Effector memory CD8-positive, alpha-beta T cell (primary cell): ENCODE measurements at regions not wholly inside any gene's neighbourhood (a gene's known extent, or its start where the extent isn't known, plus 50 kb on each side); places are given as distances from the start of the nearest gene placed in this dataset.

ENCODE experiments used
- ATAC-seq: fragments of 150-1000 bp; cut with Tn5 transposase; replicated peaks from 2 replicates; pipeline ENCODE4 v1.10.0; 2021; ENCODE audit warnings: mild to moderate bottlenecking, moderate library complexity
- DNase-seq, 3 experiments: peaks; one replicate each; pipeline ENCODE4 v3.0.0; 2021
- H3K27ac Mint-ChIP-seq, 2 donors: one replicate each; pipeline ENCODE4 v1.8.0; 2022; ENCODE audit warnings: mild to moderate bottlenecking in 2 of 2, mixed read lengths in 2 of 2, moderate library complexity in 2 of 2
- H3K27me3 Mint-ChIP-seq, 2 donors: one replicate each; pipeline ENCODE4 v1.8.0; 2022; ENCODE audit warnings: mixed read lengths in 2 of 2
- H3K36me3 Mint-ChIP-seq: one replicate; pipeline ENCODE4 v1.8.0; 2022; ENCODE audit warnings: mild to moderate bottlenecking, moderate library complexity, mixed read lengths; ENCODE audit not compliant: insufficient read depth
- H3K4me1 Mint-ChIP-seq, 2 donors: one replicate each; pipeline ENCODE4 v1.8.0; 2022; ENCODE audit warnings: low read depth in 2 of 2, mixed read lengths in 2 of 2
- H3K4me3 Mint-ChIP-seq, 2 donors: one replicate each; pipeline ENCODE4 v1.8.0; 2022; ENCODE audit warnings: mild to moderate bottlenecking in 2 of 2, mixed read lengths in 2 of 2, moderate library complexity in 2 of 2
- H3K9me3 Mint-ChIP-seq, 2 donors: one replicate each; pipeline ENCODE4 v1.8.0; 2022; ENCODE audit warnings: mixed read lengths in 2 of 2

DNA sequence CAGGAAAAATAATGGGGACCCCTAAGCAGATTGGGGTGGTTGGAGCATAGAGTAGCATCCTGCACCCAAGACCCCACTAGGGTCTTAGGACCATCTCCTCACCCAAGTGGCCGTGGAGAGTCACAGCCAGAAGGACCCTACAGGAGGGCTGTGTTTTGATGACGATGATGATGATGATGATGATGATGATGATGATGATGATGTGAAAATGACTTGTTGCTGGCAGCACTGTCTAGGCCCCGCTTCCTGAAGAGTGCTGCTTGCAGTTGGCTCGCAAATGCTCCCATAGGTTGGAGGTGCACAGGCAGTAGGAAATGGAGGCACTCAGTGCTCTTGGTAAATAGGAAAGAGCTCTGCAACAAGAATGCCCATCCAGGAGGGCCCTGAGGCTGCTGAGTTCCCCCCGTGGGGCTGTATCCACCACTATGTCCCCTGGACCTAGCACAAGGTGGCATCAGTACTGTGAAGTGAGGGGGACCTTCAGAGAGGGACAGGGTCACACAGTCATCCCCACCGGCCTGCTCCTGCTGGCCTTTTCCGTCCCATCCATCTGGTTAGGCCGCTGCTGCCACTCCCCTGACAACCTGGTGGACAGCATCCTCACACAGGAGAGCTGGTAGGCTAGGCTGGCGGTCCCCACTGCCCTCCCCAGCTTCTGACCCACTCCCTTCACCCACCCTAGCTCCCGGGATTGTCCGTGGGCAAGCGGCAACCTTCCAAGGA, 139.6 kb downstream of the FOXD2 start:
- Mint-ChIP-seq H3K27me3 (peaks cover 47 to 81% of the 10 kb centered on the region in 2 donors), H3K36me3 (no peaks in the 10 kb centered on the region), H3K27ac (no peak overlapping the region), H3K4me3 (no peak overlapping the region), H3K4me1 (no peaks in the 10 kb centered on the region), H3K9me3 (no peaks in the 10 kb centered on the region)
- ATAC-seq (no peak), DNase-seq (no peak)

DNA sequence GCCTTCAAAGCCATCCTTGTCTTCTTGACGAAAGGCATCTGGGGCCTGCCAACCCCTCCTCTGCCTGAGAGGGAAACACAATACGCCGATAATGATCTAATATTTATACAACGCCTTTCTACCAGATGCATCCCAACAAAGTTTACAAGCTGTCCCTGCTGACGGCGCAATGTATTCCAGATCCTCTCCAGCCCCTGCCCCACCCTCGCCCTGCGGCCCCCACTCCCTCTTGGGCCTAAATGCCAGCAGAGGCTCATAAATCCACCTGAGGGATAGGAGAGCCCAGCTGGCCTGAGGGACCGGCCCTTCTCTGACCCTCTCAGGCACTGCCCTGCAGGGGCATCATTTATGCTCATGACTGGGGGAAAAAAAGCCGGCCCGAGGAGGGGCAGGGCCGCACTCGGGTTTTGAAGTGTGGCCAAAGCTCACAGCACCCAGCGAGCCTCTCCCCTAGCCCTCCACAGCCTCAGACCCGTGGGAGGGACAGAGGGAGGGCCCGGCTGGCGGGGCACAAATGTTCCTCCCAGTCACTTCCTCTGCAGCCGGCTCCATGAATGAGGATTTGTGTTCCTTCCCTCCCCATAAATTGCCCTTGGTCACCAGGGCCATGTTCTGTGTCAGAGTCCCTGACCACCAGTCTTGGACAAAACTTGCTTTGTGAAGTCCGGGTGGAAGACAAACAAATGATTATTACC, 140.3 kb downstream of the FOXD2 start:
- H3K4me3 Mint-ChIP-seq: no peak overlapping the region
- no peaks in the 10 kb centered on the region for H3K36me3 Mint-ChIP-seq
- no peaks in the 10 kb centered on the region for H3K4me1 Mint-ChIP-seq
- no peak overlapping the region for H3K27ac Mint-ChIP-seq
- DNase-seq (no peak), ATAC-seq (no peak)
- peaks cover 47 to 86% of the 10 kb centered on the region in 2 donors for H3K27me3 Mint-ChIP-seq
- H3K9me3 Mint-ChIP-seq: no peaks in the 10 kb centered on the region

DNA sequence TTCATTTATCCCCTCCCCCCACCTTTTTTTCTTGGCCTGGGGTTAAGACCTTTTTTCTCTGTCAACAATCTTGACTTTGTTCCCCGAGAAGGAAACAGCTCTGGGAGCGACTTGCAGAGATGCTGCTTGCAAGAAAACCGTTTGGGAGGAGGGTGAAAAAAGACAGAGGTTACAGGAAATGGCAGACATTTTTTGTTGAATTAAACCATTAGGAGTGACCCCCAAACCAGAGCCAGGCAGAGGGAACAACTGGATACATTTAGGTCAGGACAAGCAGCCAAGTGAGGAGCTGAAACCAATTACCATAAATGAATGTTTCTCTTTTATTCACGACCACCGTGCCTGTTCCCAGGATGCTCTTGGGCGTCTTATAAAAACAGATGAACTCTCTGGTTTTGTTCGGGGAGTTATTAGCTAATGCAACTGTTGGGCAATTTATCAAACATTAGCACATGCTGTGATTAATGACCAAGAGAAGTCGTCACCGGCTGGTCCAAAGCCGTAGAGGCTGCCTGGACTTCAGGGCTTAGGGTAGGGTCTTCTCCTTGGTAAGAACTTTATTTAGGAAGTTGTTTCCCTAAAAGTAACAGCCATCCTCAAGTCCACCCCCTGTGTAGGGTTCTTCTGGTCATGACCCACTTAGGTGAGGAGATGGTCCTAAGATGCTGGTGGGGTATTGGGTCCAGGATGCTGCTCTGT, 141.0 kb downstream of the FOXD2 start:
- Mint-ChIP-seq H3K9me3 (no peaks in the 10 kb centered on the region), H3K27me3 (peaks cover 42 to 86% of the 10 kb centered on the region in 2 donors), H3K36me3 (no peaks in the 10 kb centered on the region), H3K4me1 (no peaks in the 10 kb centered on the region), H3K4me3 (no peak overlapping the region), H3K27ac (no peak overlapping the region)
- DNase-seq (no peak), ATAC-seq (no peak)

DNA sequence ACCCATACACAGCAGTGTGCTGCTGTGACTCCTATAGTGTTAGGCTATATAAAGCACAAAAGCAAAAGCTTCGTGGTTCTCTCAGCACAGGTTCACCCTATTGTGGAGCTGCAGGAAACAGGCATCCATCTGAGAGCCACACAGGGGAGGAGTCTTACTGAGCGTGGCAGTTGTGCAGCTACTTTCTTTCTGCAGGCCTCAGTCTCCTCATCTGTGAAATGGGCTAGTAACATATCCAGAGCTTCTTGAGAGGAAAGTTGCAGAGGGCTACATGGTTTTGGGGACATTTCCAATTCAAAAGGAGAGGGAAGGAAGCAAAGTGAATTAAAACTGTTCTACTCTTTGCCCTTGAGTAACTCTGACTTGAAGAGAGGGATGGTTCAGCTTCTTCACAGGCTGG, 142.0 kb downstream of the FOXD2 start:
- Mint-ChIP-seq H3K27ac (no peak overlapping the region), H3K4me1 (no peaks in the 10 kb centered on the region), H3K36me3 (no peaks in the 10 kb centered on the region), H3K27me3 (peaks cover 40 to 81% of the 10 kb centered on the region in 2 donors), H3K9me3 (no peaks in the 10 kb centered on the region), H3K4me3 (no peak overlapping the region)
- DNase-seq (no peak), ATAC-seq (no peak)

DNA sequence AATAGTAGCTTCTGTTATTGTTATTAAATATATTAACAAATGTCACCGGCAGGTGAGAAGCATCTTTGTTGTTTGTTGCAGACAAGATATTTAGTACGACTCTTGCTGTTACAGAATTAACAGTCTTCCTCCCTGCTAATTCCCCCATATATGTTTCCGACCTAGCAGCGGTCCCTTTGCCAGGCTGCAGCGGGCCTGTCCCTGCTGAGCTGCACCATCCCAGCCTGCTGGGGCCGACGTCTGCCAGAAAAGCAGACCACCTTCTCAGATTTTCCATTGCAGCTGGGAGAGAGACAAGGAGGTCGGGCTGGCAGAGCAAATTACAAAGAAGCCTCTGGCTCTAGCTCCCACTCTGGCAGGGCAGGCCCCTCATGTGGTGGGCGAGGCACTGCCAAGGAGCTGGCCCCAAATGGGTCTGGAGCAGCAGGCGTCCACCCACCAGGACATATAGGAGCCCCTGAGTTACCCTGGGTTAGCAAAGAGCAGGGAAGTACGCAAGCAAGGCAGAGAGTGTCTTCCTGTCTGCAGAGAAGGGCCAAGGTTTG, 142.7 kb downstream of the FOXD2 start:
- Mint-ChIP-seq H3K27me3 (peaks cover 40 to 81% of the 10 kb centered on the region in 2 donors), H3K9me3 (no peaks in the 10 kb centered on the region), H3K4me1 (no peaks in the 10 kb centered on the region), H3K27ac (no peak overlapping the region), H3K36me3 (no peaks in the 10 kb centered on the region), H3K4me3 (no peak overlapping the region)
- ATAC-seq (no peak), DNase-seq (no peak)

DNA sequence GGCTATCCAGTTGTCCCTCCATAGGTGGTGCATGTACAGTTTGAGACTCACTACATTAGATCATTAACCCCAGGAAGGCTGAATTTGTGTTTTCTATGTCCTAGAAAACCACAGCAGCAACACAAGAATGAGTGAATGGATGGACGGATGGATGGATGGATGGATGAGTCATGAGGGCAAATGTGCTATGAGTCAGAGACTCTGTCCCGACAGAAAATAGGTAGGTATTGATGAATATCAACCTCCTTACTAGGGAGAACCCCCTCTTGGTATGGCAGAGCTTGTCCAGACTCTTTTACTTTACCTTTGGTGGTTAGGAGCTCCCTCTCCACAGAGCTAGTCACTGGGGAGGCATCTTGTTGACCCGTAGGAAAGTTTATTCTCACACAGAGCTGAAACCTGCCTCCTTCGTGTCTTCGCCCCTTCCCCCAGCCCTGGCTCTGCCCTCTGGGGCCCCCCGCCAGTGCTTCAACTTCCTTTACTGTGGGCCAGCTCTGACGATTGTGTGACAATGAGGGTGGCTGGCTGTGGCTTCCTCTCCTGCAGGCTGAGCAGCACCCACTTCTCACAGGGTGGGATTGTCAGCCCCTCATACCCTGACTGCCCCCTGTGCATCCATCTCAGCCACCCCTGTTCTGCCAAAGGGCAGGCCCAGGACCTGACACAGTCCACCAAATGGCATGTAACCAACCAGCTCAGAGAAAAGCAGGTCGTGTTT, 145.2 kb downstream of the FOXD2 start:
- no peak overlapping the region for H3K4me3 Mint-ChIP-seq
- no peak for DNase-seq
- H3K27ac Mint-ChIP-seq: no peak overlapping the region
- ATAC-seq: no peak
- H3K4me1 Mint-ChIP-seq: no peaks in the 10 kb centered on the region
- no peaks in the 10 kb centered on the region for H3K36me3 Mint-ChIP-seq
- H3K9me3 Mint-ChIP-seq: no peaks in the 10 kb centered on the region
- H3K27me3 Mint-ChIP-seq: peaks cover 29 to 66% of the 10 kb centered on the region in 2 donors

DNA sequence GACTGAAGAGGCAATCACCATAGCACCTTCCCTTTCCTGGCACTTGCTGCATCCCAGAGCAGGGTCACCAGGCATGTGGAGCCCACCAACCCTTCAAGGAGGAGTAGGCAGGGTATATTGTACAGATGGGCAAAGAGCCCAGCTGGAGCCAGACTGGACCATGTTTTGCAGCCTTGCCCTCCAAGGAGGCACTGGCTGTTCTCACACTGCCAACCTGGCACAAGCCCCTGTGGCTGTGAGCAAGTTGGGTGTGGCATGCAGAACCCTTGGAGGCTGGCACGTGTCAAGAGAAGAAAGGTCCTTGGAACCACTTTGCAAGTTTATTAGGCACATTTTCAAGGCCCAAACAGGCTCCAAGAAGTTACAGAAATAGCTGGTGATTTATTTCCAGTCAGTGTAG, 146.4 kb downstream of the FOXD2 start:
- no peak for DNase-seq
- no peak for ATAC-seq
- Mint-ChIP-seq H3K36me3 (no peaks in the 10 kb centered on the region), H3K27ac (no peak overlapping the region), H3K27me3 (peaks cover 29 to 59% of the 10 kb centered on the region in 2 donors), H3K4me1 (no peaks in the 10 kb centered on the region), H3K9me3 (no peaks in the 10 kb centered on the region), H3K4me3 (no peak overlapping the region)

DNA sequence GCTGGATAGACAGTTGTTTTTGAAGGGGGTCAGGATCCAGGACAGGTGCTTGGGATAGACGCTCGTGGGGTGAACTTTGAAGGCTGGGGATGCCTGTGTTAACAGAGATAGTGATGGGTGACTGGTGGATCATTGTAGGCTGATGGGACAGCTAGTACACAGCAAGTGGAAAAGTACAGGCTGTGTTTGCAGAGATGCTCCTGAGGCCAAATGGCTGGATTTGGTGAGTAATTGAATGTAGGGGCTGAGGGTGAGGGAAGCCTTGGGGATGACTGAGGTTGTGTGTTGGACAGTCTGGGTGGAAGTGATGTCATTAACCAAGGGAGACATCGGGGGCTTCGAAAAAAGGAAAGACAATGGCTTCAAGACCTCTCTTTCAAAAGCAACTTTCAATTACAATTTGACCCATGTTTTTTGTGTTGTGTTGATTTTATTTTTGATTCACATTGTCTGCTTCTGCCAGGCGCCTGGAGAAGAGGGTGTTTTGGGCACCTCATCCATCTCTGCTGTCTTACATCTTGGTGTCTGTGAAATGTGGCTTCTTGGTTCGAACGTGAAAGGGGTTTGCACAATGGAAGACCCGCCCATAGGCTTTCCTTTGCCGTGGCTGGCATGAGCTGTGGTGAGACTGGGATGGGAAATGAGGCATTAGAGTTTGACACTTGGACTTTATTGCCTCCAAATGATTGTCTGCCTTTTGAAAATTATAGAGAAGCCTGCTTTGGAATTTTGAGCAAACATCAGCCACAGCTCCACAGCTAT, 147.5 kb downstream of the FOXD2 start:
- ATAC-seq (no peak), DNase-seq (no peak)
- Mint-ChIP-seq H3K4me1 (no peaks in the 10 kb centered on the region), H3K27ac (no peak overlapping the region), H3K4me3 (no peak overlapping the region), H3K36me3 (no peaks in the 10 kb centered on the region), H3K9me3 (no peaks in the 10 kb centered on the region), H3K27me3 (peaks cover 22 to 48% of the 10 kb centered on the region in 2 donors)

DNA sequence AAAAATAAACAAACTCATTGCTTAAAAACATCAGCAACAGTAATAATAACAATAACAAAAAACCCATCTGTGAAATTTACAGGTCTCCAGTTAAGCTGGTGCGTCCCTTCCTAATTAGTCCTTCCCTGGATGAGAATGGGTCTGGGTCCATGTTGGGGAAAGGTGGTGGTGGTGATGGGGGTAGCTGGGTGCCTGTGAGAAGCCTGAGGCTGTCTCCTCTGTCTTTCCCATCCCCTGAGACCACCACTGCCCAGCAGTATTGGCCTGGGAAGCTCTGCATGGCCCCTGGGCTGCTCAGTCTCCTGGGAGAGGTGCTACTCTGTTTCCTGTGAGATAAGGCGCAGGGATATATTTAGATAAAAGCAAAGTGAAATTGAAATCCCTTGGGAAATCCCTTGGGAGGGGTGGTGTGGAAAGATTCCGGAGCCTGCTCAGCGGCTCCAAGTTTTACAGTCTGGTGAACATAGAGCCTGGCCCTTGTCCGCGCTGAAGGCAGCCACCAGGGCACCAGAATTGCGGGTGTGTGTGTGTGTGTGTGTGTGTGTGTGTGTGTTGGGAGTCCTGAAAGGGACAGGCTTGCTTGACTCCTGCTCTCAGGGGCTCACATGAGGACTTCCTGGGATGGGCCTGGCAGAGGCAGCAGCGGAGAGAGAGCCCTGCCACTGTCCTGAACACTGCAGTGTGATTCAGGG, 150.2 kb downstream of the FOXD2 start:
- DNase-seq: no peak
- H3K9me3 Mint-ChIP-seq: no peaks in the 10 kb centered on the region
- no peak overlapping the region for H3K27ac Mint-ChIP-seq
- no peaks in the 10 kb centered on the region for H3K4me1 Mint-ChIP-seq
- peaks cover 22 to 30% of the 10 kb centered on the region in 2 donors for H3K27me3 Mint-ChIP-seq
- H3K4me3 Mint-ChIP-seq: no peak overlapping the region
- H3K36me3 Mint-ChIP-seq: no peaks in the 10 kb centered on the region
- ATAC-seq: no peak

DNA sequence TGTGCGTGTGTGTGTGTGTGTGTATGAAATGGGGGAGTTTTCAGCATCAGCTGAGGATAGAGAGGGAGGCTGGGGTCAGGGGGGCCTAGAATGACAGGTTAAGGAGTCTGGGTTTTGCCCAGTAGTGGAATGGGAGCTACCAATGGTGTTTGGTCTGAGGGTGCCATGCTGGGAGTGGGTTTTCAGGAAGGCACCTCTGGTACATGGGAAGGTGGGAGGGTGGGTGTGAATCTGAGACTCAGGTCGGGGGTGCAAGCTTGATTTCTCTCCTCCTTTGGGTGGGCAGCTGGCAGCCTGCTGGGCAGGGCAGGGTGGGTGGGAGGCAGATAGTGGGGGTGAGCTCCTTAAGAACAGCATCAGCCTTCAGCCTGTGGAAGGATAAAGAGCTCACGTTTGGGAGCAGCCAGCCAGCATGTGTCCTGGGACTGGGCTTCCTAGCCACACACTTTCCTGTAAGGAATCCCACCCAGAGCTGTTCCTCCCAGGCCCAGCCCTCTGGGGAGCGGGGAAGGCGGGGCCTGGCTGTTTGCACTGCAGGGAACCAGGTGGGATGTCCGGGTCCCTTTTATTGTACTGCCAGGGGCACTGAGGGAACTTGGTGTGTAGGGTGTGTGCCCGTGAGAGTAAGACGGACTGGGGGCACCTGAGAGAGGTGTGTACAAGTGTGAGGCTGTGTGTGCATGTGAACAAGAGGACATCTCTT, 152.8 kb downstream of the FOXD2 start:
- no peaks in the 10 kb centered on the region for H3K9me3 Mint-ChIP-seq
- no peak for ATAC-seq
- no peaks in the 10 kb centered on the region for H3K4me1 Mint-ChIP-seq
- H3K36me3 Mint-ChIP-seq: no peaks in the 10 kb centered on the region
- H3K27me3 Mint-ChIP-seq: peaks cover 19 to 25% of the 10 kb centered on the region in 2 donors
- DNase-seq: no peak
- no peak overlapping the region for H3K4me3 Mint-ChIP-seq
- H3K27ac Mint-ChIP-seq: no peak overlapping the region

DNA sequence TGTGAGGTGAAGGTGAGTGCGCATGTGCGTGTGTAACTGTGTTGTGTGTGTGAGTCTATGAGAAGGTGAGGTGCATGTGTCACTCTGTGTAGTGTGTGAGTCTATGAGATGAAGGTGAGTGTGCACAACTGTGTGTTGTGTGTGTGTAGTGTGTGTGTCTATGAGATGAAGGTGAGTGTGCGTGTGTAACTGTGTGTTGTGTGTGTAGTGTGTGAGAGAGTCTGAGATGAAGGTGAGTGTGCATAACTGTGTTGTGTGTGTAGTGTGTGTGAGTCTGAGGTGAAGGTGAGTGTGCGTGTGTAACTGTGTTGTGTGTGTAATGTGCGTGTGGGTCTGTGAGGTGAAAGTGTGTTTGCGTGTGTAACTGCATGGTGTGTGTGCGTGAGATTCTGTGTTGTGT, 154.0 kb downstream of the FOXD2 start:
- Mint-ChIP-seq H3K27me3 (peaks cover 16 to 22% of the 10 kb centered on the region in 2 donors), H3K4me3 (no peak overlapping the region)
- no peak for ATAC-seq

More for the DNA sequence above, 154.0 kb downstream of the FOXD2 start:
- Mint-ChIP-seq H3K36me3 (no peaks in the 10 kb centered on the region), H3K4me1 (no peaks in the 10 kb centered on the region), H3K27ac (no peak overlapping the region), H3K9me3 (no peaks in the 10 kb centered on the region)
- no peak for DNase-seq
